ENCODE measurements at regions not wholly inside any gene's neighbourhood (a gene's known extent, or its start where the extent isn't known, plus 50 kb on each side); places are given as distances from the start of the nearest gene placed in this dataset.

DNA sequence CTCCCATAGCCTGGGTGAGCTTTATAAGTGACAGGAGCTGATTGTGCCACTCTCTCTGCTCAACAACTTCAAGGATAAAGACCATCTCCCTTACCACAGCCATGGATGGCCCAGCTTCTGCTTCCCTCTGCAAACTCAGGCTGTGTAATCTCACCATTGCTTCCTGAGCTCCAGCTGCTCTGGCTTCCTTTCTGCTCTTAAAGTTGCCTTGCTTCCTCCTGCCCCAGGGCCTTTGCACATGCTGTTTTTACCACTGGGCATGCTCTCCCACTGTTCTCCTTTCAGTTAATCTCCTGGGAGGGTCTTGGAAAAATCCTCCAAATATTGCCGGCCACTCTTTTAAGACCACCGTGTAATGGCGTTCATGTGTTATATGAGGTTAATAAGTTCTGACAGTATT lies 265.1 kb upstream of the C16orf82 start:
- H3K4me1 Mint-ChIP-seq (ENCODE audit: low read depth, unreplicated experiment), result no peaks in the 10 kb centered on the region
- H3K36me3 Mint-ChIP-seq (ENCODE audit: insufficient read depth, unreplicated experiment), result no peaks in the 10 kb centered on the region
- intact Hi-C loops (cut with micrococcal nuclease; ENCODE audit: unreplicated experiment), result no loop called here
- TF ChIP-seq, protein P1, sequence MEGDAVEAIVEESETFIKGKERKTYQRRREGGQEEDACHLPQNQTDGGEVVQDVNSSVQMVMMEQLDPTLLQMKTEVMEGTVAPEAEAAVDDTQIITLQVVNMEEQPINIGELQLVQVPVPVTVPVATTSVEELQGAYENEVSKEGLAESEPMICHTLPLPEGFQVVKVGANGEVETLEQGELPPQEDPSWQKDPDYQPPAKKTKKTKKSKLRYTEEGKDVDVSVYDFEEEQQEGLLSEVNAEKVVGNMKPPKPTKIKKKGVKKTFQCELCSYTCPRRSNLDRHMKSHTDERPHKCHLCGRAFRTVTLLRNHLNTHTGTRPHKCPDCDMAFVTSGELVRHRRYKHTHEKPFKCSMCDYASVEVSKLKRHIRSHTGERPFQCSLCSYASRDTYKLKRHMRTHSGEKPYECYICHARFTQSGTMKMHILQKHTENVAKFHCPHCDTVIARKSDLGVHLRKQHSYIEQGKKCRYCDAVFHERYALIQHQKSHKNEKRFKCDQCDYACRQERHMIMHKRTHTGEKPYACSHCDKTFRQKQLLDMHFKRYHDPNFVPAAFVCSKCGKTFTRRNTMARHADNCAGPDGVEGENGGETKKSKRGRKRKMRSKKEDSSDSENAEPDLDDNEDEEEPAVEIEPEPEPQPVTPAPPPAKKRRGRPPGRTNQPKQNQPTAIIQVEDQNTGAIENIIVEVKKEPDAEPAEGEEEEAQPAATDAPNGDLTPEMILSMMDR (IDR thresholded peaks at IDR 0.05; ENCODE audit: unreplicated experiment), result no peak
- DNase-seq, result no peak
- H3K9me3 Mint-ChIP-seq (ENCODE audit: low read depth, unreplicated experiment), result peaks cover 20% of the 10 kb centered on the region
- CTCF ChIA-PET, result no interaction called here
- no TSS peak for BruUV-seq (replicated peaks)
- H3K27me3 Mint-ChIP-seq (ENCODE audit: unreplicated experiment), result no peaks in the 10 kb centered on the region
- no peak overlapping the region for H3K4me3 Mint-ChIP-seq (ENCODE audit: low read depth, unreplicated experiment)
- H3K27ac Mint-ChIP-seq (ENCODE audit: unreplicated experiment), result no peak overlapping the region

DNA sequence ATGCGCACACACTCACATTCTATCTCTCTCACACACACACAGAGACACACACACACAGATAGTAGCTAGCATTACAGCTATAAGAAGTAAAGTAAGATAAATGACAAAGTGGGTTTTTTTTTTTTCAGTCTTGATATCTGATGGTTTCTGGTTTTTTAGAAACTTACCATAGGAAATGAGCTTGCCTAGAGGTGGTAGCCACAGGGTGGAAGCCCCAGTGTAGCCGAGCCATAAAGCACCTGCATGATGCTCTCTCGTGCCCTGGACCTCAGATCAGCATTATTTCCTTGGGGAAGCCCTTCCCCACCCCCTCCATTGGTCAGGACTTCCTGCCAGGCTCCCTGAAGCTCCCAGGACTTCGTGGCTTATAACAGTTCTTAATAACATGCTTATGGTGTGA lies 264.3 kb upstream of the C16orf82 start:
- intact Hi-C loops (cut with micrococcal nuclease; ENCODE audit: unreplicated experiment), result no loop called here

DNA sequence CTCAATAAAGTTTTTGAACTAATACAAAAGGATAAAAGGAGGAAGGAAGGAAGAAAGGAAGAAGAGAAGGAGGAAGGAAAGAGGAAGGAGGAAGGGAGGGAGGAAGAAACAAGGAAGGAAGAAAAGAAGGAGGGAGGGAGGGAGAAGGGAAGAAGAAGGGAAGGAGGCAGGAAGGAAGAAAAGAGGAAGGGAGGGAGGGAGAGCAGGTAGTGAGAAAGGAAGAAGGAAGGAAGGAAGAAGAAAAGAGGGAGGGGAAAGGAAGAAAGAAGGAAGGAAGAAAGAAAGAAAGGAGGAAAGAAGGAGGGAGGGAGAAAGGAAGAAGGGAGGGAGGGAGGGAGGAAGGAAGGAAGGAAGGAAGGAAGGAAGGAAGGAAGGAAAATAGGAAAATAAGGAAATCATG lies 263.8 kb upstream of the C16orf82 start:
- Mint-ChIP-seq H3K4me3 (ENCODE audit: low read depth, unreplicated experiment) (no peak overlapping the region), H3K27ac (ENCODE audit: unreplicated experiment) (no peak overlapping the region), H3K27me3 (ENCODE audit: unreplicated experiment) (no peaks in the 10 kb centered on the region), H3K4me1 (ENCODE audit: low read depth, unreplicated experiment) (no peaks in the 10 kb centered on the region), H3K9me3 (ENCODE audit: low read depth, unreplicated experiment) (peaks cover 23% of the 10 kb centered on the region), H3K36me3 (ENCODE audit: insufficient read depth, unreplicated experiment) (no peaks in the 10 kb centered on the region)
- intact Hi-C loops (cut with micrococcal nuclease; ENCODE audit: unreplicated experiment), result no loop called here
- BruUV-seq (replicated peaks), result no TSS peak
- TF ChIP-seq, protein P1 (IDR thresholded peaks at IDR 0.05; ENCODE audit: unreplicated experiment), result no peak
- DNase-seq, result no peak
- CTCF ChIA-PET, result no interaction called here

More for the DNA sequence above, 264.3 kb upstream of the C16orf82 start:
- H3K4me1 Mint-ChIP-seq (ENCODE audit: low read depth, unreplicated experiment), result no peaks in the 10 kb centered on the region
- CTCF ChIA-PET, result no interaction called here
- TF ChIP-seq, protein P1 (IDR thresholded peaks at IDR 0.05; ENCODE audit: unreplicated experiment), result no peak
- no peak overlapping the region for H3K4me3 Mint-ChIP-seq (ENCODE audit: low read depth, unreplicated experiment)
- no TSS peak for BruUV-seq (replicated peaks)
- peaks cover 23% of the 10 kb centered on the region for H3K9me3 Mint-ChIP-seq (ENCODE audit: low read depth, unreplicated experiment)
- no peaks in the 10 kb centered on the region for H3K36me3 Mint-ChIP-seq (ENCODE audit: insufficient read depth, unreplicated experiment)
- no peak overlapping the region for H3K27ac Mint-ChIP-seq (ENCODE audit: unreplicated experiment)
- DNase-seq, result no peak
- H3K27me3 Mint-ChIP-seq (ENCODE audit: unreplicated experiment), result no peaks in the 10 kb centered on the region

DNA sequence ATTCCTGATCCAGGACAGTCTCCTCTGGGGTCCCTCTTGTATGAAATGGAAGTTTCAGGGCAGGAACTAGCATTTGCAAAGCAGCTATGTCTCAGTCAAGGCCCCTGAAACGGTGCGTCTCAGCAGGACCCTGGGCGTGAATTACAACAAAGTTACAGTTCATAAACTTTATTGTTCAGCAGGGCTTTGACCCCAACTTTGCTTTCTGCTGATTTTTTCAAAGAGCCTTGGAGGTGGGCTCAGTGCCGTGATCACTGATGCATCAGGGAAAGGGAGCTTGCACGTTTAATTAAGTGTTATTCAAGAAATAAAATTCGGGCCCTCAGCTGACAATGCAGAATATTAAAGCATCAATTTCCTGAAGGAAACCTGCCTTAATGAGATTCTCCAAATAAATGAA lies 260.1 kb upstream of the C16orf82 start:
- CTCF ChIA-PET, result no interaction called here
- no peak overlapping the region for H3K27ac Mint-ChIP-seq (ENCODE audit: unreplicated experiment)
- H3K27me3 Mint-ChIP-seq (ENCODE audit: unreplicated experiment), result no peaks in the 10 kb centered on the region
- peaks cover 15% of the 10 kb centered on the region for H3K9me3 Mint-ChIP-seq (ENCODE audit: low read depth, unreplicated experiment)
- no TSS peak for BruUV-seq (replicated peaks)
- intact Hi-C loops (cut with micrococcal nuclease; ENCODE audit: unreplicated experiment), result no loop called here
- TF ChIP-seq, protein P1 (IDR thresholded peaks at IDR 0.05; ENCODE audit: unreplicated experiment), result no peak
- no peak for DNase-seq
- no peak overlapping the region for H3K4me3 Mint-ChIP-seq (ENCODE audit: low read depth, unreplicated experiment)
- H3K36me3 Mint-ChIP-seq (ENCODE audit: insufficient read depth, unreplicated experiment), result no peaks in the 10 kb centered on the region
- H3K4me1 Mint-ChIP-seq (ENCODE audit: low read depth, unreplicated experiment), result no peaks in the 10 kb centered on the region

DNA sequence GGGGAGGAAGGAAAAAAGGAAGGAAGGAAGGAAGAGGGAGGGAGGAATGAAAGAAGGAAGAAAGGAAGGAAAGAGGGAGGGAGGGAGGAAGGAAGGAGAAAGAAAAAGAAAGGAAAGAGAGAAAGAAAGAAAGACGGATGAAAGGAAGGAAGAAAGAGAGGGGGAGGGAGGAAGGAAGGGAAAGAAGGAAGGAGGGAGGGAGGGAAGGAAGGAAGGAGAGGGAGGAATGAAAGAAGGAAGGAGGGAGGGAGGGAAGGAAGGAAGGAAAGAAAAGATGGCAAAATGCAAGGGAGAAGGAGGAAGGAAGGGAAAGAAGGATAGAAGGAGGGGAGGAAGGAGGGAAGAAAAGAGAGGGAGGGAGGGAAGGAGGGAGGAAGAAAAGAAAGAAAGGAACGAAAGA lies 257.3 kb upstream of the C16orf82 start:
- TF ChIP-seq, protein P1 (IDR thresholded peaks at IDR 0.05; ENCODE audit: unreplicated experiment), result no peak
- H3K27ac Mint-ChIP-seq (ENCODE audit: unreplicated experiment), result no peak overlapping the region
- DNase-seq, result no peak
- no peaks in the 10 kb centered on the region for H3K27me3 Mint-ChIP-seq (ENCODE audit: unreplicated experiment)
- no peaks in the 10 kb centered on the region for H3K4me1 Mint-ChIP-seq (ENCODE audit: low read depth, unreplicated experiment)
- H3K4me3 Mint-ChIP-seq (ENCODE audit: low read depth, unreplicated experiment), result no peak overlapping the region
- CTCF ChIA-PET, result no interaction called here
- intact Hi-C loops (cut with micrococcal nuclease; ENCODE audit: unreplicated experiment), result no loop called here
- BruUV-seq (replicated peaks), result no TSS peak
- H3K36me3 Mint-ChIP-seq (ENCODE audit: insufficient read depth, unreplicated experiment), result no peaks in the 10 kb centered on the region
- H3K9me3 Mint-ChIP-seq (ENCODE audit: low read depth, unreplicated experiment), result peaks cover 13% of the 10 kb centered on the region

Data from Calu3 (cell line).